ENCODE measurements at regions not wholly inside any gene's neighbourhood (a gene's known extent, or its start where the extent isn't known, plus 50 kb on each side); places are given as distances from the start of the nearest gene placed in this dataset.

DNA sequence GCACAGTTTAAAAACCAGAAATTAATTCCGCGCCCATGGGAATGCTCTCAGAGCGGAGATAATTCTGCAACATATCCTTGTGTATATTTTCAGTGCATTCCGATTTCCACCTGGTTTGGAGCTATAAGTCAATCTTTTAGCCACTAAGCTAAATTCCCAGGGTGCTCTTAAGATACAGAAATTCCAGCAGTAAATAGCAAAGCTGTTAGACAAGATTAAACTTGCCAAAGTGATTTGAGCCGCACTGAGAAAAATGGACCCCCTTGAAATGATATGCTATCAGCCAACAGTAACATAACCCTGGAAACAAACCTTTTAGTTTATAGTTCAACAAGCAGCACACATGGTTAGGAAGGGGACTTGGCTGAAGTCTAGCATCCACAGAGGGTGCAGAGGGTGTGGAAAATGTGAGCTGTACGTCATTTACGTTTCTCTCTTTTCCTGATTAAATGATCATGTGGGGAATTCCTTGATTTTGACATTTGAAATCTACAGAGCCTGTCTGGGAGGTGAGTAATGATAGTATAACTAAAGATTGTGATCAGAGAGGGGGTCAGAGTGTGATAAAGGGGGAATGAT, 99.8 kb upstream of the COPS8 start:
- peak overlapping the region; percentile 59 for H3K27ac ChIP-seq
- TF ChIP-seq, protein P1, sequence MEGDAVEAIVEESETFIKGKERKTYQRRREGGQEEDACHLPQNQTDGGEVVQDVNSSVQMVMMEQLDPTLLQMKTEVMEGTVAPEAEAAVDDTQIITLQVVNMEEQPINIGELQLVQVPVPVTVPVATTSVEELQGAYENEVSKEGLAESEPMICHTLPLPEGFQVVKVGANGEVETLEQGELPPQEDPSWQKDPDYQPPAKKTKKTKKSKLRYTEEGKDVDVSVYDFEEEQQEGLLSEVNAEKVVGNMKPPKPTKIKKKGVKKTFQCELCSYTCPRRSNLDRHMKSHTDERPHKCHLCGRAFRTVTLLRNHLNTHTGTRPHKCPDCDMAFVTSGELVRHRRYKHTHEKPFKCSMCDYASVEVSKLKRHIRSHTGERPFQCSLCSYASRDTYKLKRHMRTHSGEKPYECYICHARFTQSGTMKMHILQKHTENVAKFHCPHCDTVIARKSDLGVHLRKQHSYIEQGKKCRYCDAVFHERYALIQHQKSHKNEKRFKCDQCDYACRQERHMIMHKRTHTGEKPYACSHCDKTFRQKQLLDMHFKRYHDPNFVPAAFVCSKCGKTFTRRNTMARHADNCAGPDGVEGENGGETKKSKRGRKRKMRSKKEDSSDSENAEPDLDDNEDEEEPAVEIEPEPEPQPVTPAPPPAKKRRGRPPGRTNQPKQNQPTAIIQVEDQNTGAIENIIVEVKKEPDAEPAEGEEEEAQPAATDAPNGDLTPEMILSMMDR (conservative IDR thresholded peaks at IDR 0.05) = no peak

DNA sequence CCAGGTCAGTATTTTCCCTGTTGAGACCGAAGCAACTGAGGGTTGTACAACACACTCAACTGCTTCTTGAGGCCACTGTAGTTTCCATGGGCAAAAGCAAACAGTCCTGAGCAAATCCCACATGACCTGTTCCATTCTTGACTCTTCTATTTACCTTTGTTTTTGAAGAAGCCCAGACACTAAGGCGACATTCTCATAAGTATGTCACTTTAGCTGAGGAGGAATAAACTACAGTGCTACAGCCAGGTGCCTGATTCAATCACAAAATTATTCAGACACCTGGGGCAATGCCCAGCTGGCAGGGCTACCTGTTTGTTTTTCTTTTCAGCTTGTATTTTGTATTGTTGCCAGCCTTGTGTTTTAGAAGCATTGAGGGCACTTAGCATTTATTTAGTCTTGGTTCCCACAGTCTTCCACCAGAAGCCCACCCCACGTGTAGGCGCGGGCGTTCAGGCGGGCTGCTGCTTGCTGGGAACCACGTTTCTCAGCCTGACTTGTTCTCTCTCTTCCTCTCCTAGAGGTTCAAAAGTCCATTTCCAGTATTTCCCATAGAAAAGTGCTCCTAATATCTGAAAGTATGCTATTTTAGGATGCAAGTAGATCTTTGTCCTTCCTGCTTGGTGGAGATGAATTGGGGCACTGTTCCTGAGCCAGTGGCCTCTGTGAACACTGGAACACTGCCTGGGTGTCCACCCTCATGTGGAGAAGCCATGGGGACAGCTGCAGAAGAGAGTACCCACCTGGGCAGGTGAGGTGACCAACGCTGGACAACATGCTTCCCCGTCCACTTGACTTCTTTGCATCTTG, 99.0 kb upstream of the COPS8 start:
- H3K27ac ChIP-seq = peak overlapping the region; percentile 59
- TF ChIP-seq, protein P1 (conservative IDR thresholded peaks at IDR 0.05) = no peak

DNA sequence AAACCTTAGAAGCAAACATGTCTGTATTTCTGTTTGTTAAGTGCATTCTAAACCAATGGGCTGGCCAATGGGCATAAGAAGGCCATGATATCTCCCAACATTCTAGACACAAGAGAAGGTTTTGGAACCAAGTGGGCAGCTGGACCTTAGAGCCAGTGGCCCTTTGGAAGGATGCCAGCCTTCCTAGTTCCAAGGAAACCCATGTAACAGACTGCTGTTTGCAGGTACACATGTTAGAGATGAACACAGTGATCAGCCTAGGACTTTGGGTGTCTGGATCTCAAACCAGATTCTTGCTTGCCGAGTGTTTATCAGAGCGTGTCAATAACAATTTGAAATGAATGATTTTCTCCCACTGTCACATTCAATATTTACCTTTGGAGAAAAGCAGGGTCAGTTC, 97.5 kb upstream of the COPS8 start:
- H3K27ac ChIP-seq = no peak overlapping the region
- TF ChIP-seq, protein P1 (conservative IDR thresholded peaks at IDR 0.05) = no peak

DNA sequence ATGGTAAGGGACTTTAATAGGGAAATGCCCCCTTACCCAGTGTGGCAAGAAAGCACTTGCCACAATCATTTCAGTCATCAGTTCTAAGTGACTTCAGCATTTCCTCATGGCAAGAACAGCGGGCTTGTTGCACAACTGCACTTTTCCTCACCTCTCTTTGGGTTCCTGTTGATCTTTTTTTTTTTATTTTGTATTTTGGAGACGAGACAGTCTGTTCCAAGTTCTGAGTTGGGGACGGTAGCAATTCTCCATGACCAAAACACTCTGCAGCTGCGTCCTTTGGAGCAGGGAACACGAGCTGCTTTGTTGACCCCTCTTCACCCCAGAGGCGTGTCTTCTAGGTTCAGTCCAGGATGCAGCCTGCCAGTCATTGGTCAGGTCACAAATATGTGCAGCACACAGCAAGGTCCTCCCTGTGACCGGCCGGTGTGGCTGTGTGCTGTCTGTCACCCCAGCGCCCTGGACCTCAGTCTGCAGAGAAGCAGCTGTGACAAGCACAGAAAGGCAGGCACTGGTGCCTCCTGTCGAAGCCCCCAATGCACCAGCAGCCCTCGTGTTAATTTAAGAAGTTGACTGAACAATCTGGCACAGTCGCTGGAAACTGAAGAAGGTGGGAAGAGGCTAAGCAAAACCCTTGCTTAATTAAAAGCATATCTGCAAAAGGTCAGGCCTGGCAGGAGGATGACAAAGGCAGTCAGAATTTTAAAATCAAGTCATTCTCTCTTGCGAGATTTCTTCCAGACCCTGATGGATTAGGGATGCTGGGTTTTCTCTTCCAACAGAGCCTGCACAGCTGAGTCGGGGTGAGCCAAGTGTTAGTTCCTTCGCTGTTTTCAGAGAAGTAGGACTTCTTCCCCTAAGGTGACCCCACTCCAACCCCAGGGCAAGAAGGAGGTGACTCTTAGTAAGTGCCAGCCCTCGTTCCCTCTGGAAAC, 96.7 kb upstream of the COPS8 start:
- TF ChIP-seq, protein P1 (conservative IDR thresholded peaks at IDR 0.05) = no peak
- H3K27ac ChIP-seq = no peak overlapping the region

DNA sequence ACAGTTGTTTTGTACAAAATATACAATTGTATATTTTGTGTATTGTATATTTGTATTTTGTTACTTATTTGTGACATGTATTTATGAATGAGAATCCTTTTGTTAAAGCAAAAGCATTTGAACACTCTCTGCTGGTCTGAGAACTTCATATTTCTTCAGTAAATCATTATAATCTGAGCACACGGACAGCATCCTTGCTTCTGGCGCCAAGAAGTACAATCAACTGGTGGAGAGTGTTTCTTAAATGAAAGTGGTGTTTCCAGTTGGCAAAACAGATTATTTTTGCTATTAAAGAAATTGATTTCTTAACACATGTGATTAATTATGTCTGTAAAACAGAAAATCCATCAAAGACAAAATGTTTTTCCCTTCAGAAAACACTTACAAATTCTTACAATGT, 95.1 kb upstream of the COPS8 start:
- no peak overlapping the region for H3K27ac ChIP-seq

DNA sequence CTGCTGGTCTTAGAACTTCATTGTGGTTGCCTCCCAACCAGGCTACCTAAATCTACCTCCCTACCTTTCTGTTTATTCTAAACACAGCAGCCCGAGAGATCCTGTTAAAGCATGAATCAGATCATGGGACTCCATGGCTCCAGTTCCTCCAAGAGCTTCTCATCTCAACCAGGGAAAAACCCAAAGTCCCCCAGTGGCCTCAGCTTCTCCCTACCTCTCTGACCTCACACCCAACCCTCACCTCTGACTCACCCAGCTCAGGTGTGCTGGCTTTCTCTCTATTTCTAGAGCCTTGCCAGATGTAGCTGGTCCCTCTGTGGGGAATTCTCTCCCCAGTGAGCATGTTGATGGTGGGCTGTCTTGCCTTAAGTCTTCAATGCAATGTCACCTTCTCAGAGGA, 93.8 kb upstream of the COPS8 start:
- TF ChIP-seq, protein P1 (conservative IDR thresholded peaks at IDR 0.05) = no peak
- no peak overlapping the region for H3K27ac ChIP-seq

More for the DNA sequence above, 95.1 kb upstream of the COPS8 start:
- TF ChIP-seq, protein P1 (conservative IDR thresholded peaks at IDR 0.05) = no peak

DNA sequence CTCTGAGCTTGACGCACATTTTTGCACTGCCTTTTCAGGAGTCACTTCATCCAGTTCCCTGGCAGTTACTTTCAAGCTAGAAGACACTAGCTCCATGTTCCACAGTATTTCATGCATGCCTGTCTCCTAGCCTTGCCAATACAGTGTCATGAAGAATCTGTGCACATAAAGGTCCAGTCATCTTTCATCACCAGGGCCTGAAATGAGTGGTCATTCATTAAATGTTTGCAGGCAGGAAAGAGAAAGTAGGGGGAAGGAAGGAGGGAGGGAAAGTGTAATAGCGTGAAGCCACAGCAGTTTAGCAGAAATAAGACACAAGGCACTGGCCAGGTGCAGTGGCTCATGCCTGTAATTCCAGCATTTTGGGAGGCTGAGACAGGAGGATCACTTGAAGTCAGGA, 92.4 kb upstream of the COPS8 start:
- TF ChIP-seq, protein P1 (conservative IDR thresholded peaks at IDR 0.05) = no peak

More for the DNA sequence above, 92.4 kb upstream of the COPS8 start:
- H3K27ac ChIP-seq = peak overlapping the region; percentile 99; the same call in 1 of the 2 replicates

Data from VCaP (cell line).